H9 (cell line): ENCODE measurements at regions not wholly inside any gene's neighbourhood (a gene's known extent, or its start where the extent isn't known, plus 50 kb on each side); places are given as distances from the start of the nearest gene placed in this dataset.

Source experiments
- DNase-seq: peaks from one replicate; pipeline ENCODE4 v3.0.0-alpha.2; 2017
- H2AFZ ChIP-seq: one replicate; pipeline ENCODE4 v1.6.1; 2013; ENCODE audit warnings: mild to moderate bottlenecking, low read length, control low read depth, moderate library complexity
- H2AK5ac ChIP-seq: 2 replicates; pipeline ENCODE4 v1.6.1; 2013; ENCODE audit warnings: low read length, control low read depth, mixed read lengths; ENCODE audit not compliant: insufficient read length
- H2BK120ac ChIP-seq: one replicate; pipeline ENCODE4 v1.6.1; 2013; ENCODE audit warnings: low read depth, mild to moderate bottlenecking, low read length, control low read depth, inconsistent platforms; ENCODE audit not compliant: poor library complexity, severe bottlenecking
- H2BK12ac ChIP-seq: 2 replicates; pipeline ENCODE4 v1.6.1; 2013; ENCODE audit warnings: low read length, control low read depth, mixed read lengths, low read depth; ENCODE audit not compliant: insufficient read length
- H2BK15ac ChIP-seq: 2 replicates; pipeline ENCODE4 v1.6.1; 2013; ENCODE audit warnings: low read depth, low read length, control low read depth
- H2BK20ac ChIP-seq: one replicate; pipeline ENCODE4 v1.6.1; 2013; ENCODE audit warnings: low read depth, mild to moderate bottlenecking, low read length, control low read depth, inconsistent platforms; ENCODE audit not compliant: poor library complexity, severe bottlenecking
- H2BK5ac ChIP-seq: 2 replicates; pipeline ENCODE4 v1.6.1; 2013; ENCODE audit warnings: low read length, control low read depth, mixed read lengths; ENCODE audit not compliant: insufficient read length
- H3K14ac ChIP-seq: 2 replicates; pipeline ENCODE4 v1.6.1; 2013; ENCODE audit warnings: low read length, control low read depth; ENCODE audit not compliant: insufficient read depth
- H3K18ac ChIP-seq: 2 replicates; pipeline ENCODE4 v1.6.1; 2013; ENCODE audit warnings: low read depth, mild to moderate bottlenecking, mixed read lengths, low read length, control low read depth; ENCODE audit not compliant: insufficient read length
- H3K23ac ChIP-seq: 2 replicates; pipeline ENCODE4 v1.6.1; 2013; ENCODE audit warnings: low read length, control low read depth, mixed read lengths, low read depth; ENCODE audit not compliant: insufficient read length
- H3K23me2 ChIP-seq: 2 replicates; pipeline ENCODE4 v1.6.1; 2013; ENCODE audit warnings: low read depth, mild to moderate bottlenecking, mixed read lengths, low read length, control low read depth; ENCODE audit not compliant: insufficient read length, poor library complexity, severe bottlenecking
- H3K27ac ChIP-seq: 2 replicates; pipeline ENCODE4 v1.5.1; 2013; ENCODE audit warnings: low read length, control low read depth, mixed read lengths, low read depth; ENCODE audit not compliant: insufficient read length
- H3K27me3 ChIP-seq: 2 replicates; pipeline ENCODE4 v1.6.1; 2013; ENCODE audit warnings: low read length, control low read depth, inconsistent platforms; ENCODE audit not compliant: insufficient read depth
- H3K4ac ChIP-seq: 2 replicates; pipeline ENCODE4 v1.6.1; 2013; ENCODE audit warnings: low read depth, mild to moderate bottlenecking, control low read depth, inconsistent platforms, low read length, moderate library complexity
- H3K4me1 ChIP-seq: 2 replicates; pipeline ENCODE4 v1.6.1; 2013; ENCODE audit warnings: low read length, control low read depth, inconsistent platforms; ENCODE audit not compliant: insufficient read depth
- H3K4me2 ChIP-seq: 2 replicates; pipeline ENCODE4 v1.6.1; 2013; ENCODE audit warnings: low read length, control low read depth, mixed read lengths; ENCODE audit not compliant: insufficient read length, insufficient read depth
- H3K56ac ChIP-seq: 2 replicates; pipeline ENCODE4 v1.6.1; 2013; ENCODE audit warnings: low read depth, mild to moderate bottlenecking, mixed read lengths, low read length, control low read depth; ENCODE audit not compliant: insufficient read length
- H3K79me1 ChIP-seq: 2 replicates; pipeline ENCODE4 v1.6.1; 2013; ENCODE audit warnings: low read depth, mild to moderate bottlenecking, moderate library complexity, low read length, control low read depth, inconsistent platforms; ENCODE audit not compliant: insufficient read depth, poor library complexity, severe bottlenecking
- H3K79me2 ChIP-seq: 2 replicates; pipeline ENCODE4 v1.6.1; 2013; ENCODE audit warnings: low read length, control low read depth, inconsistent platforms; ENCODE audit not compliant: insufficient read depth
- H3K9ac ChIP-seq: 2 replicates; pipeline ENCODE4 v1.6.1; 2013; ENCODE audit warnings: low read length, control low read depth, mixed read lengths; ENCODE audit not compliant: insufficient read length; ENCODE audit errors: extremely low read depth
- H3K9me3 ChIP-seq: one replicate; pipeline ENCODE4 v1.6.1; 2013; ENCODE audit warnings: low read depth, low read length, inconsistent platforms; ENCODE audit not compliant: control insufficient read depth
- H3T11ph ChIP-seq: one replicate; pipeline ENCODE4 v1.6.1; 2013; ENCODE audit warnings: mild to moderate bottlenecking, low read length, control low read depth, inconsistent platforms
- H4K20me1 ChIP-seq: one replicate; pipeline ENCODE4 v1.6.1; 2013; ENCODE audit not compliant: control insufficient read depth, insufficient read length, insufficient read depth
- H4K5ac ChIP-seq: 2 replicates; pipeline ENCODE4 v1.6.1; 2013; ENCODE audit warnings: low read depth, mild to moderate bottlenecking, mixed read lengths, low read length, control low read depth; ENCODE audit not compliant: insufficient read length
- H4K8ac ChIP-seq: replicated peaks from 2 replicates; pipeline ENCODE4 v1.6.1; 2013; ENCODE audit warnings: low read length, control low read depth, mixed read lengths, low read depth; ENCODE audit not compliant: insufficient read length
- H4K91ac ChIP-seq: 2 replicates; pipeline ENCODE4 v1.6.1; 2013; ENCODE audit warnings: low read depth, mild to moderate bottlenecking, moderate library complexity, mixed read lengths, low read length, control low read depth; ENCODE audit not compliant: insufficient read length
- H3K27ac Mint-ChIP-seq, 3 experiments: 2 replicates in 2 of 3; 3 replicates in 1 of 3; pipeline ENCODE4 v1.8.0; 2020 to 2021; ENCODE audit warnings: mixed read lengths in 3 of 3, mild to moderate bottlenecking in 1 of 3, moderate library complexity in 1 of 3
- H3K27me3 Mint-ChIP-seq: 2 replicates; pipeline ENCODE4 v1.8.0; 2021; ENCODE audit warnings: low read depth, mild to moderate bottlenecking, moderate library complexity, mixed read lengths
- H3K36me3 Mint-ChIP-seq, 3 experiments: 2 replicates in 2 of 3; 3 replicates in 1 of 3; pipeline ENCODE4 v1.8.0; 2020 to 2021; ENCODE audit warnings: low read depth in 3 of 3, mixed read lengths in 3 of 3; ENCODE audit not compliant: insufficient read depth in 1 of 3
- H3K4me1 Mint-ChIP-seq, 2 experiments: 2 replicates each; pipeline ENCODE4 v1.8.0; 2020; ENCODE audit warnings: mixed read lengths in 2 of 2
- H3K4me3 Mint-ChIP-seq, 2 experiments: 2 replicates in 1 of 2; 3 replicates in 1 of 2; pipeline ENCODE4 v1.8.0; 2020 to 2021; ENCODE audit warnings: mild to moderate bottlenecking in 2 of 2, mixed read lengths in 2 of 2, moderate library complexity in 1 of 2
- H3K9me3 Mint-ChIP-seq, 2 experiments: 2 replicates in 1 of 2; 3 replicates in 1 of 2; pipeline ENCODE4 v1.8.0; 2020; ENCODE audit warnings: mild to moderate bottlenecking in 2 of 2, mixed read lengths in 2 of 2, moderate library complexity in 1 of 2
- CTCF ChIP-seq: fragments of 200-600 bp; sonication (generic); conservative IDR thresholded peaks from 3 replicates; pipeline ENCODE4 v1.8.0; 2021; ENCODE audit warnings: antibody characterized with exemption, mild to moderate bottlenecking
- WGBS: extraction: QIAGEN DNeasy Blood & Tissue Kit; methylation state at CpG from one replicate; pipeline ENCODE4 v1.1.7; 2013; ENCODE audit warnings: missing lambda C conversion rate, low lambda C conversion rate, mixed read lengths; ENCODE audit not compliant: insufficient read length; ENCODE audit errors: extremely low coverage; 5-methylcytosine and 5-hydroxymethylcytosine counted together

GRCh38 chr11:13552784-13553183 is 57.0 kb upstream of the PTH start:
- no CpG with 5 or more reads among the region's 3 CpGs for WGBS
- no peaks in the 10 kb centered on the region for H3K9me3 ChIP-seq
- no peak overlapping the region for H2BK5ac ChIP-seq
- H3K27me3 ChIP-seq = no peaks in the 10 kb centered on the region
- H3K9me3 Mint-ChIP-seq = peaks cover 16 to 17% of the 10 kb centered on the region in 2 experiments
- H3K9ac ChIP-seq = no peak overlapping the region
- no peak overlapping the region for H2BK12ac ChIP-seq
- H2BK15ac ChIP-seq = no peak overlapping the region
- no peak overlapping the region for H2AFZ ChIP-seq
- no peaks in the 10 kb centered on the region for H3K27me3 Mint-ChIP-seq
- no peaks in the 10 kb centered on the region for H3K23me2 ChIP-seq
- no peak for TF ChIP-seq CTCF
- no peaks in the 10 kb centered on the region for H3K4me1 ChIP-seq
- no peak overlapping the region for H3K27ac Mint-ChIP-seq
- H3K18ac ChIP-seq = no peak overlapping the region
- no peak overlapping the region for H4K5ac ChIP-seq
- no peaks in the 10 kb centered on the region for H3K79me2 ChIP-seq
- H3K79me1 ChIP-seq = no peaks in the 10 kb centered on the region
- no peak overlapping the region for H3K27ac ChIP-seq
- H2AK5ac ChIP-seq = no peak overlapping the region
- H3K36me3 Mint-ChIP-seq = peaks cover 0 to 2% (median 2%) of the 10 kb centered on the region in 3 experiments; a peak in 4 of 7 replicates
- no peak overlapping the region for H3K4ac ChIP-seq
- H4K91ac ChIP-seq = no peak overlapping the region
- H3K23ac ChIP-seq = no peak overlapping the region
- no peaks in the 10 kb centered on the region for H4K20me1 ChIP-seq
- DNase-seq = no peak
- no peak overlapping the region for H2BK120ac ChIP-seq
- H4K8ac ChIP-seq = no peak overlapping the region
- H3K56ac ChIP-seq = no peak overlapping the region
- H3K4me2 ChIP-seq = no peak overlapping the region
- H3K4me3 Mint-ChIP-seq = no peak overlapping the region
- no peak overlapping the region for H3T11ph ChIP-seq
- no peak overlapping the region for H2BK20ac ChIP-seq
- H3K4me1 Mint-ChIP-seq = no peaks in the 10 kb centered on the region
- no peak overlapping the region for H3K14ac ChIP-seq
